GM18517 (cell line): ENCODE measurements at regions not wholly inside any gene's neighbourhood (a gene's known extent, or its start where the extent isn't known, plus 50 kb on each side); places are given as distances from the start of the nearest gene placed in this dataset.

Source experiments
- ATAC-seq: cut with Tn5 transposase; IDR thresholded peaks from one replicate; pipeline ENCODE4 v1.9.1; 2021; ENCODE audit warnings: mild to moderate bottlenecking, moderate library complexity; ENCODE audit not compliant: unreplicated experiment

GRCh38 chr3:14286887-14287500 lies 108.4 kb downstream of the LSM3 start:
- no peak for ATAC-seq

GRCh38 chr3:14288177-14288788 lies 109.7 kb downstream of the LSM3 start:
- ATAC-seq: no peak

- no peak for ATAC-seq
Measured at GRCh38 chr3:14288833-14289451, 110.3 kb downstream of the LSM3 start.

- no peak for ATAC-seq
Measured at GRCh38 chr3:14289590-14290461, 111.2 kb downstream of the LSM3 start.

- ATAC-seq: no peak
Measured at GRCh38 chr3:14290631-14291385, 111.6 kb upstream of the SLC6A6 start.

GRCh38 chr3:14295037-14295436 lies 107.4 kb upstream of the SLC6A6 start:
- no peak for ATAC-seq

- no peak for ATAC-seq
Measured at GRCh38 chr3:14295801-14296200, 106.6 kb upstream of the SLC6A6 start.

GRCh38 chr3:14297305-14297704 lies 105.1 kb upstream of the SLC6A6 start:
- no peak for ATAC-seq

GRCh38 chr3:14297784-14298236 lies 104.6 kb upstream of the SLC6A6 start:
- no peak for ATAC-seq

- ATAC-seq: no peak
Measured at GRCh38 chr3:14298442-14298841, 104.0 kb upstream of the SLC6A6 start.

GRCh38 chr3:14298991-14299555 lies 103.3 kb upstream of the SLC6A6 start:
- ATAC-seq: no peak

GRCh38 chr3:14299767-14300166 lies 102.6 kb upstream of the SLC6A6 start:
- peak; percentile 71 for ATAC-seq

- ATAC-seq: no peak
Measured at GRCh38 chr3:14300721-14301399, 101.5 kb upstream of the SLC6A6 start.

- ATAC-seq: no peak
Measured at GRCh38 chr3:14301558-14301957, 100.8 kb upstream of the SLC6A6 start.

- ATAC-seq: no peak
Measured at GRCh38 chr3:14303336-14304100, 98.9 kb upstream of the SLC6A6 start.

- no peak for ATAC-seq
Measured at GRCh38 chr3:14304101-14305045, 98.0 kb upstream of the SLC6A6 start.

- ATAC-seq: no peak
Measured at GRCh38 chr3:14305324-14305723, 97.1 kb upstream of the SLC6A6 start.

- ATAC-seq: no peak
Measured at GRCh38 chr3:14306142-14306541, 96.3 kb upstream of the SLC6A6 start.
